Hepatocyte (in vitro differentiated cells): ENCODE measurements at regions not wholly inside any gene's neighbourhood (a gene's known extent, or its start where the extent isn't known, plus 50 kb on each side); places are given as distances from the start of the nearest gene placed in this dataset.

Experiments used
- DNase-seq: peaks from one replicate; pipeline ENCODE4 v3.0.0-alpha.2; 2016; ENCODE audit warnings: low spot score
- H2AFZ ChIP-seq: fragments of 200-600 bp; sonication (generic); 2 replicates; pipeline ENCODE4 v1.6.0; 2016; ENCODE audit warnings: antibody characterized with exemption, mild to moderate bottlenecking
- H3K27ac ChIP-seq: fragments of 200-600 bp; sonication (generic); 2 replicates; pipeline ENCODE4 v1.5.1; 2016; ENCODE audit warnings: mild to moderate bottlenecking
- H3K27me3 ChIP-seq: fragments of 200-600 bp; sonication (generic); 2 replicates; pipeline ENCODE4 v1.6.1; 2016
- H3K36me3 ChIP-seq: fragments of 200-600 bp; sonication (generic); replicated peaks from 2 replicates; pipeline ENCODE4 v1.5.1; 2016; ENCODE audit warnings: low read depth; ENCODE audit not compliant: insufficient read depth
- H3K4me1 ChIP-seq: fragments of 200-600 bp; sonication (generic); 2 replicates; pipeline ENCODE4 v1.5.1; 2016; ENCODE audit warnings: mild to moderate bottlenecking, moderate library complexity; ENCODE audit not compliant: insufficient read depth
- H3K4me2 ChIP-seq: fragments of 200-600 bp; sonication (generic); 2 replicates; pipeline ENCODE4 v1.6.0; 2016
- H3K4me3 ChIP-seq: fragments of 200-600 bp; sonication (generic); 2 replicates; pipeline ENCODE4 v1.5.1; 2016; ENCODE audit warnings: mild to moderate bottlenecking
- H3K79me2 ChIP-seq: fragments of 200-600 bp; sonication (generic); 2 replicates; pipeline ENCODE4 v1.6.0; 2017; ENCODE audit warnings: mild to moderate bottlenecking
- H3K9me2 ChIP-seq: fragments of 200-600 bp; sonication (generic); replicated peaks from 2 replicates; pipeline ENCODE4 v1.6.0; 2017; ENCODE audit warnings: mild to moderate bottlenecking; ENCODE audit not compliant: insufficient read depth
- H3K9me3 ChIP-seq: fragments of 200-600 bp; sonication (generic); 2 replicates; pipeline ENCODE4 v1.5.1; 2016; ENCODE audit warnings: low read depth, mild to moderate bottlenecking
- H4K20me1 ChIP-seq: fragments of 200-600 bp; sonication (generic); 2 replicates; pipeline ENCODE4 v1.6.0; 2016; ENCODE audit warnings: mild to moderate bottlenecking; ENCODE audit not compliant: insufficient read depth, poor library complexity, severe bottlenecking
- EZH2 ChIP-seq: fragments of 200-600 bp; sonication (generic); IDR thresholded peaks from 2 replicates; pipeline ENCODE4 v1.6.1; 2016; ENCODE audit warnings: antibody characterized with exemption, mild to moderate bottlenecking, borderline replicate concordance
- EZH2phosphoT487 ChIP-seq: fragments of 200-600 bp; sonication (generic); IDR thresholded peaks from one replicate; pipeline ENCODE4 v1.6.1; 2018; ENCODE audit warnings: antibody characterized with exemption, mild to moderate bottlenecking, low read depth, moderate library complexity; ENCODE audit not compliant: unreplicated experiment, severe bottlenecking
- WGBS: methylation state at CpG from one replicate; pipeline ENCODE4 v1.1.6; 2016; ENCODE audit warnings: low lambda C conversion rate; ENCODE audit errors: missing lambda C conversion rate; 5-methylcytosine and 5-hydroxymethylcytosine counted together
- TF ChIP-seq, protein P1 (sequence below): fragments of 200-600 bp; sonication (generic); IDR thresholded peaks from 2 replicates; pipeline ENCODE4 v1.5.1; 2016; ENCODE audit warnings: antibody characterized with exemption, mild to moderate bottlenecking; ENCODE audit not compliant: poor library complexity

DNA sequence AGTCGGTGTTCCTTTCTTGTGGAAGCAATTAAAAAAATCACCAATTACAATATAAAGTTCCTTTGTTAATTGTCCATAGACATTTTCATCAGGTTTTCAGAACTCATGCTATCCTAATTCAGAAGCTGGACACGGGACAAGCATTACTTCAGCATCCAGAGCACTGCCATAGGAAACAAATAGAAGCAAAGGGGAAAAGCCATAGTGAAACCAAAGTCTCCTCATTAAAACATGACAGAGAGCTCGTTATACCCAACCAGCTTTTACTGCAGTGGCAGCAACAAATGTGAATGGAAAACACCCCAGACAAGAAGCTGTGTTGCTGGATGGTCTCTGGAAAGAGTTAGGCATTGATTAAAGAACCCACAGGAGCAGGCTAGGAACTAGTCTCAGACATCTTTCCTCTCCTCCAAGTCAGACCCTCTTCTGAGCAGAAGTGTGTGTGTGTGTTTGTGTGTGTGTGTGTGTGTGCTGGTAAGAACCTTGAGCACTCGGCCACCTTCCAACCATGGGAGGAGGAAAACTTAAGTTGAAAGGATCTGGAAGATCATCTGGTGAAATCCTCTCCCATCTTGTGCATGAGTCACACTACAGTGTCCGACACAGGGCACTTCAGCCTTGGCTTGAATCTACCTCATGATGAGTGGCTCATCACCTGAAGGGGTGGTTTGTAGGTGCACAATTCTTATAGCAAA lies 162.6 kb upstream of the ADAMTS16 start:
- no peak for TF ChIP-seq EZH2
- TF ChIP-seq EZH2phosphoT487: no peak
- TF ChIP-seq, protein P1, sequence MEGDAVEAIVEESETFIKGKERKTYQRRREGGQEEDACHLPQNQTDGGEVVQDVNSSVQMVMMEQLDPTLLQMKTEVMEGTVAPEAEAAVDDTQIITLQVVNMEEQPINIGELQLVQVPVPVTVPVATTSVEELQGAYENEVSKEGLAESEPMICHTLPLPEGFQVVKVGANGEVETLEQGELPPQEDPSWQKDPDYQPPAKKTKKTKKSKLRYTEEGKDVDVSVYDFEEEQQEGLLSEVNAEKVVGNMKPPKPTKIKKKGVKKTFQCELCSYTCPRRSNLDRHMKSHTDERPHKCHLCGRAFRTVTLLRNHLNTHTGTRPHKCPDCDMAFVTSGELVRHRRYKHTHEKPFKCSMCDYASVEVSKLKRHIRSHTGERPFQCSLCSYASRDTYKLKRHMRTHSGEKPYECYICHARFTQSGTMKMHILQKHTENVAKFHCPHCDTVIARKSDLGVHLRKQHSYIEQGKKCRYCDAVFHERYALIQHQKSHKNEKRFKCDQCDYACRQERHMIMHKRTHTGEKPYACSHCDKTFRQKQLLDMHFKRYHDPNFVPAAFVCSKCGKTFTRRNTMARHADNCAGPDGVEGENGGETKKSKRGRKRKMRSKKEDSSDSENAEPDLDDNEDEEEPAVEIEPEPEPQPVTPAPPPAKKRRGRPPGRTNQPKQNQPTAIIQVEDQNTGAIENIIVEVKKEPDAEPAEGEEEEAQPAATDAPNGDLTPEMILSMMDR: no peak
- Histone ChIP-seq H3K4me1 (peaks cover 12% of the 10 kb centered on the region), H4K20me1 (no peaks in the 10 kb centered on the region), H2AFZ (no peak overlapping the region), H3K27me3 (no peaks in the 10 kb centered on the region), H3K4me3 (no peak overlapping the region), H3K9me2 (no peaks in the 10 kb centered on the region), H3K36me3 (no peaks in the 10 kb centered on the region), H3K4me2 (no peak overlapping the region), H3K79me2 (no peaks in the 10 kb centered on the region), H3K27ac (peak overlapping the region; percentile 6), H3K9me3 (no peaks in the 10 kb centered on the region)
- 75% methylated on average over 5 of the region's 5 CpGs for WGBS
- no peak for DNase-seq

DNA sequence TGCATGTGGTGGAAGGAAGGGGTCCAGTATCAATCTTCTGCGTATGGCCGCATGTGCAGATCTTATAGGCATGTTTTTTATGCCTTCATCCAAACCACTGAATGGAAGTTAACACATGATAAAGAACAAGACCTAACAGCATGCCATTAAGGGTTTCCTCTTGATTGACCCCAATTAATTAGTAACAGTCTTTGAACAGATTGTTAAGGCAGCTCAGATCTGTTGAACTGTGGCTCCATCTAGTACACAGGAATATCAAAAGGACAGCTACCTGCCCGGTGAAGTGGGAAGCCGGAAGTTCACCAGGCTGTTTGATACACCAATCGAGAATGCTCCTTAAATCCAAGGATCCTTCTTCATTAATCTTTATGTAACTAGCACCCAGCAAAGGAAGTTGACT lies 159.9 kb upstream of the ADAMTS16 start:
- H2AFZ ChIP-seq: no peak overlapping the region
- no peaks in the 10 kb centered on the region for H4K20me1 ChIP-seq
- no peak overlapping the region for H3K27ac ChIP-seq
- H3K4me2 ChIP-seq: no peak overlapping the region
- H3K9me3 ChIP-seq: no peaks in the 10 kb centered on the region
- no peak for DNase-seq
- no peak overlapping the region for H3K4me3 ChIP-seq
- no peaks in the 10 kb centered on the region for H3K36me3 ChIP-seq
- H3K9me2 ChIP-seq: no peaks in the 10 kb centered on the region
- WGBS: 96% methylated on average over 5 of the region's 5 CpGs
- no peaks in the 10 kb centered on the region for H3K27me3 ChIP-seq
- TF ChIP-seq, protein P1: no peak
- TF ChIP-seq EZH2: no peak
- no peak for TF ChIP-seq EZH2phosphoT487
- H3K79me2 ChIP-seq: no peaks in the 10 kb centered on the region
- peaks cover 12% of the 10 kb centered on the region for H3K4me1 ChIP-seq

DNA sequence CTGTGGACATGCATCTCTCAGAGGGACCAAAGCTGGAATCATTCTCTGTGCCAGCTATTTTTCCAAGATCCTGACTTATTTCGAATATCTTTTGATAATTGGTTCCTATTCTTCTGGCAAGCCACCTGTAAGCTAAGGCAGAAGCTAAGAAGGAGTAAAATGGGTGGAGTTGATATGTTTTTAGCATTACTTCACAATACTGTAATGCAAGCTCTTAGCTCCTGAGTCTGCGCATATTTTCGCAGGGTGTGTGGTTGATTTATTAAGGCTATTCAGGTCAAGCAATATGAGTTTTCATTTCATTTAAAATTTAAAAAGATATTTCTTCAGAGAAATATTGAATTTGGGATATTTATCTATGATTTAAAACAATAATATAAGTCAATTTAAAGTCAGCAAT lies 158.5 kb upstream of the ADAMTS16 start:
- H3K4me3 ChIP-seq: no peak overlapping the region
- H3K36me3 ChIP-seq: no peaks in the 10 kb centered on the region
- H3K9me3 ChIP-seq: no peaks in the 10 kb centered on the region
- no peaks in the 10 kb centered on the region for H4K20me1 ChIP-seq
- H3K27ac ChIP-seq: no peak overlapping the region
- no peaks in the 10 kb centered on the region for H3K79me2 ChIP-seq
- H3K4me1 ChIP-seq: peaks cover 10% of the 10 kb centered on the region
- H3K4me2 ChIP-seq: no peak overlapping the region
- no peak overlapping the region for H2AFZ ChIP-seq
- no peak for TF ChIP-seq EZH2phosphoT487
- no peak for TF ChIP-seq EZH2
- TF ChIP-seq, protein P1: no peak
- H3K27me3 ChIP-seq: no peaks in the 10 kb centered on the region
- H3K9me2 ChIP-seq: no peaks in the 10 kb centered on the region
- DNase-seq: no peak
- WGBS: 96% methylated on average over 3 of the region's 3 CpGs

DNA sequence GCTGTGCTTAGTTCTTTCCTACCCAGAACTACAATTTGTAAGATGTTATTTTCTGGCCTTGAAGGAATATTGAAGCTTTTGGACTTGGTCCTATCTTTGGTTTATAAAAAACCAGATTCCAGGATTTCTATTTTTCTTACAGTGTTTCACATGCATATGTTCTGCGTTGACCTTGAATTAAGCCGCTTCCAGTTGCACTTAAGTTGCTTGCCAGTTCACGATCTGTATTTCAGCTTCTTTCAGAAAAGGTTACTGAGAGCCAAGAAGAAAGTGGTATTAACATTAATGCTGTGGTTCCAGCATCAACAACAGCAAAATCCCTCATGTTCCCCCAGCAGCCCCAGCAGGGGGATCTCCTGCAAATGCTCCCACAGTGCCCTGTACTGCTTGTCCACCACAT lies 156.4 kb upstream of the ADAMTS16 start:
- H3K27me3 ChIP-seq: no peaks in the 10 kb centered on the region
- 79% methylated on average over 3 of the region's 3 CpGs for WGBS
- TF ChIP-seq, protein P1: no peak
- H3K9me2 ChIP-seq: no peaks in the 10 kb centered on the region
- no peak overlapping the region for H2AFZ ChIP-seq
- H3K4me3 ChIP-seq: no peak overlapping the region
- no peaks in the 10 kb centered on the region for H3K79me2 ChIP-seq
- no peaks in the 10 kb centered on the region for H3K4me1 ChIP-seq
- H4K20me1 ChIP-seq: no peaks in the 10 kb centered on the region
- no peaks in the 10 kb centered on the region for H3K9me3 ChIP-seq
- no peak overlapping the region for H3K4me2 ChIP-seq
- H3K36me3 ChIP-seq: no peaks in the 10 kb centered on the region
- no peak overlapping the region for H3K27ac ChIP-seq
- no peak for DNase-seq
